ENCODE measurements at regions not wholly inside any gene's neighbourhood (a gene's known extent, or its start where the extent isn't known, plus 50 kb on each side); places are given as distances from the start of the nearest gene placed in this dataset.
A peak's percentile ranks its signal among the peaks of the same experiment; 100 is the strongest.
"Not testable (repeated sequence)": the region's sequence is repeated elsewhere in the genome, so short reads cannot be mapped to it uniquely, and the experiment has no call there.

- no peak for DNase-seq
Observed at GRCh38 chr14:105742531-105742848, 216.1 kb downstream of the TMEM121 start.

- not testable (repeated sequence) for DNase-seq
Observed at GRCh38 chr14:105742904-105743701, 216.7 kb downstream of the TMEM121 start.

- DNase-seq = not testable (repeated sequence)
Observed at GRCh38 chr14:105744213-105744787, 217.9 kb downstream of the TMEM121 start.

- DNase-seq = no peak
Observed at GRCh38 chr14:105745433-105746123, 219.2 kb downstream of the TMEM121 start.

- DNase-seq = no peak
Observed at GRCh38 chr14:105746124-105746514, 219.7 kb downstream of the TMEM121 start.

- DNase-seq = not testable (repeated sequence)
Observed at GRCh38 chr14:105746800-105747502, 220.6 kb downstream of the TMEM121 start.

GRCh38 chr14:105747503-105748203, 221.3 kb downstream of the TMEM121 start:
- DNase-seq = not testable (repeated sequence)

GRCh38 chr14:105748204-105748578, 221.8 kb downstream of the TMEM121 start:
- no peak for DNase-seq

GRCh38 chr14:105748710-105749109, 222.3 kb downstream of the TMEM121 start:
- not testable (repeated sequence) for DNase-seq

GRCh38 chr14:105749870-105750541, 223.6 kb downstream of the TMEM121 start:
- DNase-seq = not testable (repeated sequence)

- DNase-seq = not testable (repeated sequence)
Observed at GRCh38 chr14:105751291-105751751, 224.9 kb downstream of the TMEM121 start.

GRCh38 chr14:105752420-105752819, 226.0 kb downstream of the TMEM121 start:
- DNase-seq = peak; percentile 12

GRCh38 chr14:105760691-105761344, 234.4 kb downstream of the TMEM121 start:
- DNase-seq = peak; percentile 49

- not testable (repeated sequence) for DNase-seq
Observed at GRCh38 chr14:105761345-105761740, 235.0 kb downstream of the TMEM121 start.

GRCh38 chr14:105761842-105762241, 235.5 kb downstream of the TMEM121 start:
- peak; percentile 61 for DNase-seq

- peak; percentile 5 for DNase-seq
Observed at GRCh38 chr14:105762262-105762661, 235.9 kb downstream of the TMEM121 start.

GRCh38 chr14:105764254-105764901, 238.0 kb downstream of the TMEM121 start:
- DNase-seq = peak; percentile 13

- peak; percentile 45 for DNase-seq
Observed at GRCh38 chr14:105765072-105765825, 238.9 kb downstream of the TMEM121 start.

- peak; percentile 48 for DNase-seq
Observed at GRCh38 chr14:105765893-105766614, 239.7 kb downstream of the TMEM121 start.

Measured in activated effector memory CD4-positive, alpha-beta T cell treated with anti-CD3 and anti-CD28 coated beads, Interleukin-2, amount 50 U/mL, for 16 hours (primary cell).